ENCODE measurements at regions not wholly inside any gene's neighbourhood (a gene's known extent, or its start where the extent isn't known, plus 50 kb on each side); places are given as distances from the start of the nearest gene placed in this dataset.

- peaks cover 32% of the 10 kb centered on the region for H3K27me3 ChIP-seq (ENCODE audit: control insufficient read depth, insufficient read depth, low read length)
- TF ChIP-seq SIN3A (IDR thresholded peaks at IDR 0.05; ENCODE audit: borderline replicate concordance, insufficient read depth, low read depth, low read length): no peak
- no peak for TF ChIP-seq CTCF (IDR thresholded peaks at IDR 0.05)
- TF ChIP-seq POLR2AphosphoS5 (IDR thresholded peaks at IDR 0.05; ENCODE audit: low read depth, low read length): no peak
- DNase-seq (ENCODE audit: low read depth, low spot score) (no peak), ATAC-seq (no peak)
- intact Hi-C loops (cut with micrococcal nuclease; ENCODE audit: unreplicated experiment) (no loop called here), in situ Hi-C loops (cut with HindIII; ENCODE audit: low pct_unique_long_range_greater_than_20kb, low sequenced_read_pairs) (no loop called here)
- H3K36me3 ChIP-seq (ENCODE audit: control insufficient read depth, insufficient read depth, low read length): no peaks in the 10 kb centered on the region
- no peak overlapping the region for H3K4me3 ChIP-seq (ENCODE audit: low read depth in 2 of 2, low read length in 2 of 2)
- H3K9me3 ChIP-seq (ENCODE audit: control insufficient read depth, insufficient read depth, low read depth, low read length): peaks cover 6% of the 10 kb centered on the region; the same call in 1 of the 2 replicates
- no peaks in the 10 kb centered on the region for H3K4me1 ChIP-seq (ENCODE audit: control insufficient read depth, insufficient read depth, low read length)
- no peak overlapping the region for H3K27ac ChIP-seq (ENCODE audit: low read length)
- ChIA-PET POLR2A (no interaction called here), CTCF (no interaction called here)
- no TSS peak for BruUV-seq (replicated peaks)
Measured at GRCh38 chr10:126731610-126731990, 61.1 kb upstream of the C10orf90 start.

- TF ChIP-seq TCF7L2 (IDR thresholded peaks at IDR 0.05; ENCODE audit: low read depth, low read length) (no peak), SIN3A (IDR thresholded peaks at IDR 0.05; ENCODE audit: borderline replicate concordance, insufficient read depth, low read depth, low read length) (no peak), CTCF (IDR thresholded peaks at IDR 0.05) (no peak), POLR2AphosphoS5 (IDR thresholded peaks at IDR 0.05; ENCODE audit: low read depth, low read length) (no peak), REST (IDR thresholded peaks at IDR 0.05; ENCODE audit: insufficient read depth in 1 of 2, low read depth in 2 of 2, low read length in 1 of 2) (no peak)
- Histone ChIP-seq H3K27ac (ENCODE audit: low read length) (no peak overlapping the region), H3K4me3 (ENCODE audit: low read depth in 2 of 2, low read length in 2 of 2) (no peak overlapping the region), H3K4me1 (ENCODE audit: control insufficient read depth, insufficient read depth, low read length) (no peaks in the 10 kb centered on the region), H3K27me3 (ENCODE audit: control insufficient read depth, insufficient read depth, low read length) (peaks cover 32% of the 10 kb centered on the region), H3K36me3 (ENCODE audit: control insufficient read depth, insufficient read depth, low read length) (no peaks in the 10 kb centered on the region), H3K9me3 (ENCODE audit: control insufficient read depth, insufficient read depth, low read depth, low read length) (peaks cover 3% of the 10 kb centered on the region; the same call in 1 of the 2 replicates)
- no TSS peak for BruUV-seq (replicated peaks)
- ChIA-PET POLR2A (no interaction called here), CTCF (no interaction called here)
- DNase-seq (ENCODE audit: low read depth, low spot score) (no peak), ATAC-seq (no peak)
- in situ Hi-C loops (cut with HindIII; ENCODE audit: low pct_unique_long_range_greater_than_20kb, low sequenced_read_pairs) (no loop called here), intact Hi-C loops (cut with micrococcal nuclease; ENCODE audit: unreplicated experiment) (no loop called here)
Measured at GRCh38 chr10:126732308-126732707, 61.8 kb upstream of the C10orf90 start.

Measured in Panc1 (cell line).